AG04449 (cell line): ENCODE measurements at regions not wholly inside any gene's neighbourhood (a gene's known extent, or its start where the extent isn't known, plus 50 kb on each side); places are given as distances from the start of the nearest gene placed in this dataset.
A peak's percentile ranks its signal among the peaks of the same experiment; 100 is the strongest.

Source experiments
- CTCF ChIA-PET: fragments of 350-600 bp; formaldehyde crosslinking; extraction: SDS; loops from one replicate; lab custom pipeline; 2021; ENCODE audit warnings: antibody characterized with exemption; lab: Yijun Ruan, JAX
- POLR2A ChIA-PET: fragments of 400-600, 350-600 bp; formaldehyde crosslinking; extraction: SDS; loops from one replicate; lab custom pipeline; 2020; ENCODE audit warnings: antibody characterized with exemption, inconsistent platforms; lab: Yijun Ruan, JAX
- DNase-seq: peaks from one replicate; pipeline ENCODE4 v3.0.0-alpha.2; 2010; ENCODE audit warnings: low read depth, low spot score
- H3K4me3 ChIP-seq: 2 replicates; pipeline ENCODE4 v1.5.1; 2011; ENCODE audit warnings: low read depth, mild to moderate bottlenecking, control low read depth, low read length
- CTCF ChIP-seq: IDR thresholded peaks from one replicate; pipeline ENCODE4 v1.5.1; 2011; ENCODE audit warnings: mild to moderate bottlenecking, moderate library complexity, low read length, control low read depth, inconsistent platforms; ENCODE audit not compliant: insufficient read depth; ENCODE audit errors: missing control alignments

- no peak for TF ChIP-seq CTCF
- DNase-seq: no peak
- CTCF ChIA-PET: no interaction called here
- POLR2A ChIA-PET: no interaction called here
- H3K4me3 ChIP-seq: no peak overlapping the region
These were observed 652.1 kb upstream of the RIOK2 start for GRCh38 chr5:97835112-97835511.

- DNase-seq: no peak
- CTCF ChIA-PET: interaction anchor here (0.6 kb wide), 1 partner anchor 180 kb away, joined by 3 read pairs; no protein-coding TSS in a partner anchor
- no peak for TF ChIP-seq CTCF
- H3K4me3 ChIP-seq: no peak overlapping the region
- POLR2A ChIA-PET: no interaction called here
These were observed 653.8 kb upstream of the RIOK2 start for GRCh38 chr5:97836816-97837215.

- no peak overlapping the region for H3K4me3 ChIP-seq
- POLR2A ChIA-PET: no interaction called here
- CTCF ChIA-PET: no interaction called here
- DNase-seq: peak; percentile 74
- TF ChIP-seq CTCF: no peak
These were observed 655.2 kb upstream of the RIOK2 start for GRCh38 chr5:97838214-97838613.

- no peak for DNase-seq
- POLR2A ChIA-PET: no interaction called here
- CTCF ChIA-PET: no interaction called here
- TF ChIP-seq CTCF: no peak
- H3K4me3 ChIP-seq: no peak overlapping the region
These were observed 656.5 kb upstream of the RIOK2 start for GRCh38 chr5:97839341-97840086.

- CTCF ChIA-PET: no interaction called here
- no peak overlapping the region for H3K4me3 ChIP-seq
- DNase-seq: no peak
- no peak for TF ChIP-seq CTCF
- POLR2A ChIA-PET: no interaction called here
These were observed 657.6 kb upstream of the RIOK2 start for GRCh38 chr5:97840643-97841042.

- ChIA-PET POLR2A (no interaction called here), CTCF (no interaction called here)
- TF ChIP-seq CTCF: no peak
- DNase-seq: no peak
- H3K4me3 ChIP-seq: no peak overlapping the region
These were observed 659.6 kb upstream of the RIOK2 start for GRCh38 chr5:97842687-97843086.
